GM12872 (cell line): ENCODE measurements at regions not wholly inside any gene's neighbourhood (a gene's known extent, or its start where the extent isn't known, plus 50 kb on each side); places are given as distances from the start of the nearest gene placed in this dataset.

ENCODE experiments used
- TF ChIP-seq, protein P1 (sequence below): IDR thresholded peaks from 3 replicates; pipeline ENCODE4 v1.5.1; 2011; ENCODE audit warnings: low read depth, mild to moderate bottlenecking, low read length, moderate library complexity; ENCODE audit not compliant: insufficient read depth

DNA sequence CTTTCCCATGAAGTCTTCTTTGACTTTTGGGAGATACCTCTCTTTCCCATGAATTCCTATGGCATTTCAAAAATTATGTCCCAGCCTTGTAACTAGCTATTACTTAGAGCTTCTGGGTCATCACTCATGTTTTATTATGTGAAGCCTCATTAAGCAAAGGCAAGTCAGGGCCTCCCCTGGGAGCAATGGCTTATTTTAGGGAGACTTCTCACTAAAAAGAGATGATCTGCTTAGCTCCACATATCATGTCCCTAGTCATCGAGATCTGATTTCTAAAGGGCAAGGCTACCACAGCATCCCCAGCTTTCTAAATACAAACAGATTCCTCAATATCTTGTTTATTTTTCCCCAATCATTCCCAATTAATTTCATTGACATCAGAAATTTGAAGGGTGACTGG, 154.0 kb upstream of the MANEA start:
- TF ChIP-seq, protein P1, sequence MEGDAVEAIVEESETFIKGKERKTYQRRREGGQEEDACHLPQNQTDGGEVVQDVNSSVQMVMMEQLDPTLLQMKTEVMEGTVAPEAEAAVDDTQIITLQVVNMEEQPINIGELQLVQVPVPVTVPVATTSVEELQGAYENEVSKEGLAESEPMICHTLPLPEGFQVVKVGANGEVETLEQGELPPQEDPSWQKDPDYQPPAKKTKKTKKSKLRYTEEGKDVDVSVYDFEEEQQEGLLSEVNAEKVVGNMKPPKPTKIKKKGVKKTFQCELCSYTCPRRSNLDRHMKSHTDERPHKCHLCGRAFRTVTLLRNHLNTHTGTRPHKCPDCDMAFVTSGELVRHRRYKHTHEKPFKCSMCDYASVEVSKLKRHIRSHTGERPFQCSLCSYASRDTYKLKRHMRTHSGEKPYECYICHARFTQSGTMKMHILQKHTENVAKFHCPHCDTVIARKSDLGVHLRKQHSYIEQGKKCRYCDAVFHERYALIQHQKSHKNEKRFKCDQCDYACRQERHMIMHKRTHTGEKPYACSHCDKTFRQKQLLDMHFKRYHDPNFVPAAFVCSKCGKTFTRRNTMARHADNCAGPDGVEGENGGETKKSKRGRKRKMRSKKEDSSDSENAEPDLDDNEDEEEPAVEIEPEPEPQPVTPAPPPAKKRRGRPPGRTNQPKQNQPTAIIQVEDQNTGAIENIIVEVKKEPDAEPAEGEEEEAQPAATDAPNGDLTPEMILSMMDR: no peak

DNA sequence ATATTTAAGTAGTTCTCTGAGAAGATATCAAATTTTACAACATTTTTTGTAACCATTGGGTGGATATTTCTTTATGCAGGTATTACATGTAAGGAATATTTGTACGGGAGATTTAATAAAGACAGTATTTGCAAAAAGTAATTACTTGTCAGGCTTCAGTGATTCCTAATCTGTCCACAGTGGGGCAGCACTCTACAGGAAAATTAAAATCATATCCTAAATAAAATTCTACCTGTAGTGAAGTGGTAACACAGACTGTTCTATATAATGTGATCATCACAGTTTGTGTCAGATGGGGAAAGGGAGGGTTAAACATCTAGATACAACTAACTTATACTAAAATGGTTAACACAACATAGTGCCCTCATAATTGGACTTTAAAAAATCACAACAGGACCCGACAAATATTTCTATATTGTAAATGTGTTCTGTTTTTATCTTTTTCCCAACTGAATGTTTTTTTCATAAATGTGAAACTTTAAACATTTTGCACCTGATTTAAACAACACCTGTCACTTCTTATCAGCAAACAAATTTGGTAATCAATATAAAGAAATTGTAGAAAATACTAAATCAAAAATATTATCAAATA, 145.6 kb upstream of the MANEA start:
- TF ChIP-seq, protein P1: peak; percentile 54

DNA sequence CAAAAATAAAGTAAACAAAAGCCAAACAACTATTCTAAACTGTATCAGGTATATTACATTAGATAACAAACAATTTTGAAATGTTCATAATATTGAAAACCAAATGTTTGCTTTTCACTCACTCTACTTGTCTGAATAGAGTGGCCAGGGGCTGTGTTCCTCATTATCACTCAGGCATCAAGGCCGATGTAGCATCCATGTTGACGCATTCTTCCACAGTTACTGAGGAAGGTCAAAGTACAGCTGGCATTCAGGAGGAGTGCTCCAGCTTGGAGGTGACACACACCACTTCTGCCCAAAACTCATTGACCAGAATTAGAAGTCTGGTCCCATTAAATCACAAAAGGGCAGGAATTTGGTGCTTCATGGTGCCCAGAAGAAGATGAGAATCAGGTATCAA, 137.6 kb upstream of the MANEA start:
- TF ChIP-seq, protein P1: no peak

DNA sequence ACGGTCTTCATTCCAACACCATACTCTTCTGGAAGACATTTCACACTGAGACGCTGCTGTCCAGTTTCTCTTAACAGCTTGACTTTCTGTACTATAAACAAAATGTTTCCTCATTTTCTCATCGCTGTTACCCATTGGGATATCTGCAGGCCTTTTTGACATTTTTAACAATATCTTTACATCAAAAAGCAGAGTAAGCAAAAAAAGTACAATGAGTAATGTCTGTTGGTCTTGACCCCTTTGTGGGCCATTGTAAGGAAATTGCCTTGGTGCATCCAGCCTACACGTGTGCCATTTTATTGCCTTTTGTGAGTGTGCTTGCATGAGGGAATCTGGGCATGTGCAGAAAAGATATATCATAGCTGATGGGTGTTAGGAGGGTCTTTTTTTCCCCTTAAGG, 129.1 kb upstream of the MANEA start:
- TF ChIP-seq, protein P1: no peak

DNA sequence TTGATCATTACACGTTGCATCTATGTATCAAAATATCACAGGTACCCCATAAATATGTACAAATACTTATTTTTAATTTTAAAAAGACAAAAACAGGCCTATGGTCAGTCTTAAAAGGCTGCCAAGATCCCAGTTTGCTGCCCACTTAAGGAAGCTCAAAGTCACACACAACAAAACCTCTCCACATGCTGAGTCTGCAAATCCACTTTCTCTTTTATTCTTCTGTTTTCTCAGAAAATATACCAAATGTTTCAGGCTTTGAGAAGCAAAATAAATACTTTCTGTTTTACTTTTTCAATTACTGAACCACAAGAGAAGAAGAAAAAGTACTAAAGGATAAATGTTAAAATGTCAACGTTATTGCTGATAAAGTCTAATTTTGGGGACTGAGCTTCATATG, 107.8 kb upstream of the MANEA start:
- TF ChIP-seq, protein P1: no peak

DNA sequence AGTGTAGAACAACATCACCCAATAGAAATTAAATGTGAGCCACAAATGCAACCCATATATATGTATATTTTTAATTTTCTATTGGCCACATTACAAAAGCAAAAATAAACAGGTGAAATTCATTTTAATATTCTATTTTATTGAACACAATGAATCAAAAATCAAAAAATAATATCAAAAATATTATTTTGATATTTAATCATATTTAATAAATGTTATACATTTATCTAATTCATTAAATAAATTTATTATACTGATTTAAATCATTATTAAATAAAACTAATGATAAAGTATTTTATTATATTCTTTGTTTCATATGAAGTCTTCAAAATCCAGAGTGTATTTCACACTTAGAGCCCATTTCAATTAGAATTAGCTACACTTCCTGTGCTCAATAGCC, 98.4 kb upstream of the MANEA start:
- TF ChIP-seq, protein P1: no peak

DNA sequence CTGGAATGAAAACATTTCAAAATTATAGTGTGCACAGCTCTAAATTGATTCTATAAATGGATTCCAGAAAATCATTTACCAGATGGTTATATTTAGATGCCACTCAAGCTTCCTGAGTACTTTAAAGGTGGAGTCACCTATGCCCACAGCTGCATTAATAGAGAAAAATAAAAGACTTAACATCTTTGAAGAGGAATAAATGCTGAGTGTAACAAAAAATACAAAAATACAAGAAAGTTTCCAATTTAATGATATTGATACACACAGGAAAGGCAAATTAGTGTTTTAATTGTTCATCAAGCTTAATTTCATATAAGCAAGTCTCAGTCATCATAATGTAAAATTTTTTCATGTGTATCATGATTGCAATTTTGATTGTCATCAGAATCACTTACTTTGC, 89.5 kb upstream of the MANEA start:
- TF ChIP-seq, protein P1: no peak
